Forelimb muscle (tissue), 1 donor: ENCODE measurements at regions not wholly inside any gene's neighbourhood (a gene's known extent, or its start where the extent isn't known, plus 50 kb on each side); places are given as distances from the start of the nearest gene placed in this dataset.
"Not testable (repeated sequence)": the region's sequence is repeated elsewhere in the genome, so short reads cannot be mapped to it uniquely, and the experiment has no call there.

Experiments
- DNase-seq: peaks from one replicate; pipeline ENCODE4 v3.0.0-alpha.2; 2013; ENCODE audit warnings: low read depth

- DNase-seq: no peak
Measured at GRCh38 chr9:71364186-71364955, 242.9 kb upstream of the TRPM3 start.

- DNase-seq: no peak
Measured at GRCh38 chr9:71363286-71363961, 242.0 kb upstream of the TRPM3 start.

GRCh38 chr9:71361357-71361756 lies 239.9 kb upstream of the TRPM3 start:
- DNase-seq: no peak

- peak; percentile 6 for DNase-seq
Measured at GRCh38 chr9:71357346-71357745, 235.9 kb upstream of the TRPM3 start.

GRCh38 chr9:71355884-71356283 lies 234.5 kb upstream of the TRPM3 start:
- DNase-seq: no peak

GRCh38 chr9:71353720-71354119 lies 232.3 kb upstream of the TRPM3 start:
- DNase-seq: no peak

- no peak for DNase-seq
Measured at GRCh38 chr9:71352837-71353236, 231.4 kb upstream of the TRPM3 start.

GRCh38 chr9:71349218-71349617 lies 227.8 kb upstream of the TRPM3 start:
- no peak for DNase-seq

- DNase-seq: no peak
Measured at GRCh38 chr9:71333321-71333720, 211.9 kb upstream of the TRPM3 start.

GRCh38 chr9:71331603-71332002 lies 210.2 kb upstream of the TRPM3 start:
- DNase-seq: no peak

GRCh38 chr9:71329873-71330272 lies 208.5 kb upstream of the TRPM3 start:
- no peak for DNase-seq

GRCh38 chr9:71326360-71326759 lies 204.9 kb upstream of the TRPM3 start:
- DNase-seq: no peak

GRCh38 chr9:71323357-71323756 lies 201.9 kb upstream of the TRPM3 start:
- DNase-seq: no peak

GRCh38 chr9:71322311-71322710 lies 200.9 kb upstream of the TRPM3 start:
- DNase-seq: no peak

GRCh38 chr9:71308454-71308853 lies 187.0 kb upstream of the TRPM3 start:
- DNase-seq: no peak

GRCh38 chr9:71306134-71306533 lies 184.7 kb upstream of the TRPM3 start:
- no peak for DNase-seq

GRCh38 chr9:71303351-71303750 lies 181.9 kb upstream of the TRPM3 start:
- DNase-seq: no peak

GRCh38 chr9:71302776-71303175 lies 181.4 kb upstream of the TRPM3 start:
- no peak for DNase-seq

- no peak for DNase-seq
Measured at GRCh38 chr9:71295928-71296327, 174.5 kb upstream of the TRPM3 start.

GRCh38 chr9:71286146-71286545 lies 164.7 kb upstream of the TRPM3 start:
- no peak for DNase-seq

- peak; percentile 59 for DNase-seq
Measured at GRCh38 chr9:71285191-71285656, 163.8 kb upstream of the TRPM3 start.

GRCh38 chr9:71282116-71282515 lies 160.7 kb upstream of the TRPM3 start:
- DNase-seq: not testable (repeated sequence)

GRCh38 chr9:71279151-71279739 lies 157.8 kb upstream of the TRPM3 start:
- DNase-seq: no peak
